ENCODE measurements at regions not wholly inside any gene's neighbourhood (a gene's known extent, or its start where the extent isn't known, plus 50 kb on each side); places are given as distances from the start of the nearest gene placed in this dataset.
A peak's percentile ranks its signal among the peaks of the same experiment; 100 is the strongest.

DNA sequence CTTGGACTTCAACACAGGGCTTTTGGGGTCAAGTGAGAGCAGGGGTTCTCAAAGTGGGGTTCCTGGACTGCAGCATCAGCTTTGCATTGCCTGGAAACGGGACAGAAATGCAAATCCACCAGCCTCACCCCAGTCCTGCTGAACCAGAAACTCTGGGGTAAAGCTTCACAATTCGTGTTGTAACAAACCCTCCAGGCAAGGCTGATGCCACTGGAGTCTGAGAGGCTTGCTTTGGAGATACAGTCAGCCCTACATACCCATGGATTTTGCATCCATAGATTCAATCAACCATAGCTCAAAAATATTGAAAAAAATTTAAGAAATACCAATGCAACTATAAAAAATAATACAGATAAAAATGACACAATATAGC is 160.4 kb upstream of the ECI2 start:
- TF ChIP-seq, protein P1, sequence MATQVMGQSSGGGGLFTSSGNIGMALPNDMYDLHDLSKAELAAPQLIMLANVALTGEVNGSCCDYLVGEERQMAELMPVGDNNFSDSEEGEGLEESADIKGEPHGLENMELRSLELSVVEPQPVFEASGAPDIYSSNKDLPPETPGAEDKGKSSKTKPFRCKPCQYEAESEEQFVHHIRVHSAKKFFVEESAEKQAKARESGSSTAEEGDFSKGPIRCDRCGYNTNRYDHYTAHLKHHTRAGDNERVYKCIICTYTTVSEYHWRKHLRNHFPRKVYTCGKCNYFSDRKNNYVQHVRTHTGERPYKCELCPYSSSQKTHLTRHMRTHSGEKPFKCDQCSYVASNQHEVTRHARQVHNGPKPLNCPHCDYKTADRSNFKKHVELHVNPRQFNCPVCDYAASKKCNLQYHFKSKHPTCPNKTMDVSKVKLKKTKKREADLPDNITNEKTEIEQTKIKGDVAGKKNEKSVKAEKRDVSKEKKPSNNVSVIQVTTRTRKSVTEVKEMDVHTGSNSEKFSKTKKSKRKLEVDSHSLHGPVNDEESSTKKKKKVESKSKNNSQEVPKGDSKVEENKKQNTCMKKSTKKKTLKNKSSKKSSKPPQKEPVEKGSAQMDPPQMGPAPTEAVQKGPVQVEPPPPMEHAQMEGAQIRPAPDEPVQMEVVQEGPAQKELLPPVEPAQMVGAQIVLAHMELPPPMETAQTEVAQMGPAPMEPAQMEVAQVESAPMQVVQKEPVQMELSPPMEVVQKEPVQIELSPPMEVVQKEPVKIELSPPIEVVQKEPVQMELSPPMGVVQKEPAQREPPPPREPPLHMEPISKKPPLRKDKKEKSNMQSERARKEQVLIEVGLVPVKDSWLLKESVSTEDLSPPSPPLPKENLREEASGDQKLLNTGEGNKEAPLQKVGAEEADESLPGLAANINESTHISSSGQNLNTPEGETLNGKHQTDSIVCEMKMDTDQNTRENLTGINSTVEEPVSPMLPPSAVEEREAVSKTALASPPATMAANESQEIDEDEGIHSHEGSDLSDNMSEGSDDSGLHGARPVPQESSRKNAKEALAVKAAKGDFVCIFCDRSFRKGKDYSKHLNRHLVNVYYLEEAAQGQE (IDR thresholded peaks at IDR 0.05; ENCODE audit: insufficient read depth in 1 of 2, low read depth in 2 of 2, low read length in 2 of 2) = no peak
- TF ChIP-seq FOXP2 (optimal IDR thresholded peaks at IDR 0.05; ENCODE audit: borderline replicate concordance, extremely low read depth, extremely low read length, insufficient read depth) = no peak
- TF ChIP-seq POLR2AphosphoS5 (IDR thresholded peaks at IDR 0.05; ENCODE audit: low read depth, low read length) = no peak
- no peak for TF ChIP-seq SIN3A (IDR thresholded peaks at IDR 0.05; ENCODE audit: borderline replicate concordance, insufficient read depth, low read length)
- TF ChIP-seq TAF1 (IDR thresholded peaks at IDR 0.05; ENCODE audit: borderline replicate concordance, insufficient read depth, low read length) = no peak

DNA sequence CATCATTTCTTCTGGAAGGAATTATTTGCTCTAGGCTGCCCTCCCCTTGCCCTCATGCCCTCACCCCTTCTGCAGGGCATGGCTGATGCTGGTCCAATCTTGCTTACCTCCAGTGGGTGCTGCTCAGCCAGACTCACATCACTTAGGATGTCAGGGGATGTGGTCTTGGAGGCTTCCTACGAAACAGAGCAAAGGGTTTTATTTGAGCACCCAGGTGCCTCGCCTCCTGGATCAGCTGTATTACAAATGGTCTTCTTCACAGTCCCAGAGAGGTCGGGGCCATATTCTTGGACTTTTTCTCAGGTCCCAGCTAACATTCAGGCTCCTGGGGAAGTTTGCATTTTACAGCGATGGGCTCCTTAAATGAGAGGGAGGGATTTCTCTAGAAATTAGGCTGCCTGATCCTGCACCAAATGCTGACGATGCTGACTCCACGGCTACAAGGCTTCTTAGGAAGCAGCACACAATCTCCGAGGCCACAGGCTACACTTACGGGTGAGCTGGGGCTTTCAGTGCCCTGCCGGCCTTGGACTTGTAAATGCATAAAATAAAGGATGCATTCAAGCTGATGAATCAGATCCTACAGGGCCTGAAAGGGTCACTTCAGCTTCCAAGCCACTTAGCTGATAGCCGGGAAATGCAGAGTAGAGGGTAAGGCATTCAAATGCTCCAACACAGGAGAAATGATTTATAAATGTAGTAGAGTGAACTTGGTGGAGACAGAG is 159.8 kb upstream of the ECI2 start:
- no peak for TF ChIP-seq POLR2AphosphoS5 (IDR thresholded peaks at IDR 0.05; ENCODE audit: low read depth, low read length)
- TF ChIP-seq TAF1 (IDR thresholded peaks at IDR 0.05; ENCODE audit: borderline replicate concordance, insufficient read depth, low read length) = no peak
- no peak for TF ChIP-seq FOXP2 (optimal IDR thresholded peaks at IDR 0.05; ENCODE audit: borderline replicate concordance, extremely low read depth, extremely low read length, insufficient read depth)

DNA sequence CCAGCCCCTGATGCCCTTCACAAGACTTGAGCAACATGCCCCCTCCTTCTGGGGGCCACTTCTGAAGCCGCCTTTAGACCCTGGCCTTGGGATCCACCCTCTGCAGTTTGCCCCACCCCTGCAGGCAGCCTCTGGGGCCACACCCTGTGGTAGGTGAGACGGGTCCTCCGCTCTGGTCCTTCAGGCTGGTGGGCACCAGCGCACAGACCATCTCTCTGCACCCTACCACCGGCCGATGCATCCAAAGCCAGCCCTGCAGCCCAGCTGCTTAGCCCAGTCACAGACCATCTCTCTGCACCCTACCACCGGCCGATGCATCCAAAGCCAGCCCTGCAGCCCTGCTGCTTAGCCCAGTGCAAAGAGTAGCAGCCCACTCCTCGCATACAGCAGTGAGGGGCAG is 159.3 kb upstream of the ECI2 start:
- TF ChIP-seq FOXP2 (optimal IDR thresholded peaks at IDR 0.05; ENCODE audit: borderline replicate concordance, extremely low read depth, extremely low read length, insufficient read depth) = no peak
- no peak for TF ChIP-seq POLR2AphosphoS5 (IDR thresholded peaks at IDR 0.05; ENCODE audit: low read depth, low read length)
- TF ChIP-seq SIN3A (IDR thresholded peaks at IDR 0.05; ENCODE audit: borderline replicate concordance, insufficient read depth, low read length) = no peak
- TF ChIP-seq, protein P1 (IDR thresholded peaks at IDR 0.05; ENCODE audit: insufficient read depth in 1 of 2, low read depth in 2 of 2, low read length in 2 of 2) = no peak
- TF ChIP-seq TAF1 (IDR thresholded peaks at IDR 0.05; ENCODE audit: borderline replicate concordance, insufficient read depth, low read length) = no peak

DNA sequence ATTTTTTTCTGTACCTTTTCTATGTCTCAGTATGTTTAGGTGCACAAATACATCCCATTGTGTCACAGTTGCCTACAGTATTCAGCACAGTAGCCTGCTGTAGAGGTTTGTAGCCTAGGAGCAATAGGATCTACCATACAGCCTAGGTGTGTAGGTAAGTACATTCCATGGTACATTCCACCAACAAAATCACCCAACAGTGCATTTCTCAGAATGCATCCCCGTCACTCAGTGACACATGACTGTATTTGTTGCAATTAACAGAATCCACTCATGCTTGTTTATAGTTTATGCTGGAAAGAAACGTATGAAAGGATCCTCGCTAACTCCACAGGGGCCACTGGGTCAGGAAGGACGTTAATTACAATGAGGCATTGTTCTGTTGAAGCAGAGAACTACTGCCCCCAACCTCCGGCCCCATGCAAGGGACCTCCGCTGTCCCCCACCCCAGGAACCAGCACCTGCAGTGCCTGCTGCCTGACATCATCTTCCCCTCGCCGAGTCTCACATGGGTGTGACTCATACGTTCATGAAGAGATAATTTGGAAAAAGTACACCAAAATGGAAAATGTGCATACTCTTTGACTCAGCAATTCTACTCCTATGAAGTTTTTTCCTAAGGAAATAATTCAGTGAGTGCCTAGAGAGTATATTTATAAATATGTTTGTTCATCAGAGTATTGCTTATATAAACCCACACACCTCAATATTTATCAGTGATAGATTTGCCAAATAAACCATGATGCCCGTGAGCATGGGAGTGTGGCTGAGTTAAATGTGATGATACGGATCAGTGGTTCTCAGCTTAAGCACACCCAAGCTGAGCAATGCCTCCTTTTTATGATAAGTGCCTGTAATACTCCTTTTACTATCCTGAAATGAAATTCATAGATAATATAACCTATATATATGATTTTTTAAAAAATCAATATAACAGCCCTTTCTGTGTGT is 156.4 kb upstream of the ECI2 start:
- TF ChIP-seq SIN3A (IDR thresholded peaks at IDR 0.05; ENCODE audit: borderline replicate concordance, insufficient read depth, low read length) (no peak), FOXP2 (optimal IDR thresholded peaks at IDR 0.05; ENCODE audit: borderline replicate concordance, extremely low read depth, extremely low read length, insufficient read depth) (peak; percentile 35)

DNA sequence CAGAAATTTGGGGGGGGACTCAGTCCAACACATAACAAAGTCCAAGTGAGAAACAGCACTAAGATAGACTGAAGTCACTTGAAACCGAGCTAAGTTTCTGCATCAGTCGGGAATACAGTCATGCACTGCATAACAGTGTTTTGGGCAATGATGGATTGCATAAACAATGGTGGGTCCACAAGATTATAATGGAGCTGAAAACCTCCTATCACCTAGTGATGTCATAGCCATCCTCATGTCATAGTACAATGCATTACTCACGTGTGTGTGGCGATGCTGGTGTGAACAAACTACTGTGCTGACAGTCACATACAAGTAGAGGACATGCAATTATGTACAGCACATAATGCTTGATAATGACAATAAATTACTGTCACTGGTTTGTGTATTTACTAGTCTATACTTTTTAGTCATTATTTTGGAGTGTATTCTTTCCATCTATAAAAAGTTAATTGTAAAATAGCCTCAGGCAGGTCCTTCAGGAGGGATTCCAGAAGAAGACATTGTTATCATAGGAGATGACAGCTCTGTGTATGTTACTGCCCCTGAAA is 154.5 kb upstream of the ECI2 start:
- TF ChIP-seq POLR2AphosphoS5 (IDR thresholded peaks at IDR 0.05; ENCODE audit: low read depth, low read length) = no peak

DNA sequence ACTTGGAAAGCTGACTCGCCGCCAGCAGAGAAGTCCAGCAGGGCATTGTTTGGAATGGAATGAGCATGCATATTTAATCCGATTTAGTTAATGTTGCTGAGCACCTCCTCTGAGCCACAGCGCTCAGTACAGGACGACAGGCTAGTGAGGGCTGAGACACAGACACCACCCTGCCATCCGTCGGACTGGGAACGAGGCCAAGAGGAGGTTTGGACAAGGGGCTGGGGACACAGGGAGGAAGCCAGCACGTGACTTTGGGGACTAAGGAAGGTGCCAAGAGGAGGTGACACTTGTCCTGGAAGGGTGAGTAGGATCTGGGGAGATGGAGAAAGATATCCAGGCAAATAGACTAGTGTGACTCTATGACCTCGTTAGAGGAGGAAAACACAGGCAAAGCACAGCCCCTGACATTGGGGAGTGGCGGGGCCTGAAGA is 152.5 kb upstream of the ECI2 start:
- TF ChIP-seq TAF1 (IDR thresholded peaks at IDR 0.05; ENCODE audit: borderline replicate concordance, insufficient read depth, low read length) (no peak), FOXP2 (optimal IDR thresholded peaks at IDR 0.05; ENCODE audit: borderline replicate concordance, extremely low read depth, extremely low read length, insufficient read depth) (no peak), SIN3A (IDR thresholded peaks at IDR 0.05; ENCODE audit: borderline replicate concordance, insufficient read depth, low read length) (no peak), POLR2AphosphoS5 (IDR thresholded peaks at IDR 0.05; ENCODE audit: low read depth, low read length) (no peak)
- TF ChIP-seq, protein P1 (IDR thresholded peaks at IDR 0.05; ENCODE audit: insufficient read depth in 1 of 2, low read depth in 2 of 2, low read length in 2 of 2) = no peak

Measured in PFSK-1 (cell line).